Sigmoid colon (tissue), 6 donors: ENCODE measurements at regions not wholly inside any gene's neighbourhood (a gene's known extent, or its start where the extent isn't known, plus 50 kb on each side); places are given as distances from the start of the nearest gene placed in this dataset.

Source experiments
- DNase-seq: peaks from one replicate; pipeline ENCODE4 v3.0.0-alpha.2; 2019
- H3K27ac ChIP-seq, 4 donors: fragments of 200-600 bp; sonication (generic); one replicate each; pipeline ENCODE4 v1.5.1; 2016 to 2019; ENCODE audit warnings: mild to moderate bottlenecking in 1 of 4
- H3K27me3 ChIP-seq, 3 donors: fragments of 200-600 bp; sonication (generic); one replicate each; pipeline ENCODE4 v1.5.1; 2019; ENCODE audit warnings: mild to moderate bottlenecking in 1 of 3
- H3K36me3 ChIP-seq, 4 donors: fragments of 200-600 bp; sonication (generic); one replicate each; pipeline ENCODE4 v1.5.1; 2016 to 2019
- H3K4me1 ChIP-seq, 4 donors: fragments of 200-600 bp; sonication (generic); one replicate each; pipeline ENCODE4 v1.5.1; 2017 to 2019
- H3K4me3 ChIP-seq, 4 donors: fragments of 200-600 bp; sonication (generic); one replicate each; pipeline ENCODE4 v1.5.1; 2017 to 2019; ENCODE audit warnings: mild to moderate bottlenecking in 2 of 4, moderate library complexity in 1 of 4
- H3K9me3 ChIP-seq, 4 donors: fragments of 200-600 bp in 3 of 4; sonication (generic) in 3 of 4; one replicate each; pipeline versions ENCODE4 v1.5.1 to v1.6.1; 2013 to 2019
- CTCF ChIP-seq, 4 experiments: fragments of 450-650 bp in 3 of 4; fragments of 200-600 bp in 1 of 4; IDR thresholded peaks; one replicate each; pipeline ENCODE4 v1.5.1; 2016 to 2019; ENCODE audit warnings: antibody characterized with exemption in 4 of 4, mild to moderate bottlenecking in 3 of 4, moderate library complexity in 2 of 4
- EP300 ChIP-seq, 4 donors: sonication (generic); formaldehyde crosslinking; IDR thresholded peaks; one replicate each; pipeline ENCODE4 v1.6.1; 2017; ENCODE audit warnings: antibody characterized with exemption in 4 of 4
- POLR2A ChIP-seq, 2 donors: fragments of 450-650 bp; IDR thresholded peaks; one replicate each; pipeline ENCODE4 v1.6.1; 2016; ENCODE audit warnings: antibody characterized with exemption in 2 of 2, mild to moderate bottlenecking in 2 of 2, moderate library complexity in 2 of 2
- POLR2AphosphoS5 ChIP-seq, 4 donors: sonication (generic); formaldehyde crosslinking; IDR thresholded peaks; one replicate each; pipeline ENCODE4 v1.6.1; 2017; ENCODE audit warnings: antibody characterized with exemption in 4 of 4
- WGBS, 2 donors: extraction: QIAGEN DNeasy Blood & Tissue Kit; methylation state at CpG; one replicate each; pipeline ENCODE4 v1.1.7; 2013; 5-methylcytosine and 5-hydroxymethylcytosine counted together
- intact Hi-C: fragments of 100-400 bp; cut with DNase I; formaldehyde crosslinking; loops from one replicate; pipeline ENCODE4 v1.15.1; 2023
- donor health status: healthy with polysubstance abuse.
- donor health status: healthy.

GRCh38 chr7:119665796-119666195 lies 607.2 kb upstream of the KCND2 start:
- H3K4me3 ChIP-seq, result no peak overlapping the region
- no peaks in the 10 kb centered on the region for H3K36me3 ChIP-seq
- intact Hi-C loops, result no loop called here
- no peak overlapping the region for H3K27ac ChIP-seq
- no peaks in the 10 kb centered on the region for H3K27me3 ChIP-seq
- no peak for DNase-seq
- peaks cover 0 to 2% (median 0%) of the 10 kb centered on the region in 4 donors for H3K9me3 ChIP-seq
- no peaks in the 10 kb centered on the region for H3K4me1 ChIP-seq
- TF ChIP-seq POLR2AphosphoS5 (IDR thresholded peaks at IDR 0.05) (no peak), POLR2A (IDR thresholded peaks at IDR 0.05) (no peak)

- WGBS, 2 donors, result 51 to 72% methylated on average over 2 of the region's 2 CpGs
- Histone ChIP-seq H3K4me3 (no peak overlapping the region), H3K27ac (no peak overlapping the region), H3K36me3 (no peaks in the 10 kb centered on the region), H3K27me3 (no peaks in the 10 kb centered on the region), H3K9me3 (no peaks in the 10 kb centered on the region), H3K4me1 (no peaks in the 10 kb centered on the region)
- DNase-seq, result no peak
- no peak for TF ChIP-seq POLR2A (IDR thresholded peaks at IDR 0.05)
- TF ChIP-seq EP300 (IDR thresholded peaks at IDR 0.05), result no peak
- no peak for TF ChIP-seq POLR2AphosphoS5 (IDR thresholded peaks at IDR 0.05)
- no peak for TF ChIP-seq CTCF (IDR thresholded peaks at IDR 0.05)
- intact Hi-C loops, result no loop called here
Observed at GRCh38 chr7:119681336-119681735, 591.6 kb upstream of the KCND2 start.

GRCh38 chr7:119684763-119685162 lies 588.2 kb upstream of the KCND2 start:
- Histone ChIP-seq H3K4me3 (no peak overlapping the region), H3K36me3 (no peaks in the 10 kb centered on the region), H3K27ac (no peak overlapping the region), H3K27me3 (no peaks in the 10 kb centered on the region), H3K9me3 (no peaks in the 10 kb centered on the region), H3K4me1 (no peaks in the 10 kb centered on the region)
- intact Hi-C loops, result no loop called here
- DNase-seq, result no peak
- TF ChIP-seq POLR2A (IDR thresholded peaks at IDR 0.05), result no peak
- TF ChIP-seq CTCF (IDR thresholded peaks at IDR 0.05), result no peak
- no peak for TF ChIP-seq POLR2AphosphoS5 (IDR thresholded peaks at IDR 0.05)
- TF ChIP-seq EP300 (IDR thresholded peaks at IDR 0.05), result no peak

- no peaks in the 10 kb centered on the region for H3K27me3 ChIP-seq
- WGBS, 2 donors, result 57 to 74% methylated on average over 2 of the region's 2 CpGs
- TF ChIP-seq CTCF (IDR thresholded peaks at IDR 0.05), result no peak
- TF ChIP-seq POLR2AphosphoS5 (IDR thresholded peaks at IDR 0.05), result no peak
- no peak for TF ChIP-seq EP300 (IDR thresholded peaks at IDR 0.05)
- H3K27ac ChIP-seq, result no peak overlapping the region
- no peak for DNase-seq
- no peak overlapping the region for H3K4me3 ChIP-seq
- no peaks in the 10 kb centered on the region for H3K9me3 ChIP-seq
- intact Hi-C loops, result no loop called here
- no peaks in the 10 kb centered on the region for H3K36me3 ChIP-seq
- H3K4me1 ChIP-seq, result no peaks in the 10 kb centered on the region
Observed at GRCh38 chr7:119685906-119686305, 587.1 kb upstream of the KCND2 start.

- Histone ChIP-seq H3K27ac (no peak overlapping the region), H3K9me3 (peaks cover 0 to under 1% (median 0%) of the 10 kb centered on the region in 4 donors), H3K27me3 (no peaks in the 10 kb centered on the region), H3K36me3 (no peaks in the 10 kb centered on the region), H3K4me1 (no peaks in the 10 kb centered on the region), H3K4me3 (no peak overlapping the region)
- TF ChIP-seq POLR2AphosphoS5 (IDR thresholded peaks at IDR 0.05), result no peak
- TF ChIP-seq EP300 (IDR thresholded peaks at IDR 0.05), result no peak
- no peak for TF ChIP-seq POLR2A (IDR thresholded peaks at IDR 0.05)
- no peak for TF ChIP-seq CTCF (IDR thresholded peaks at IDR 0.05)
- intact Hi-C loops, result no loop called here
- no peak for DNase-seq
- 70 to 84% methylated on average over 2 of the region's 2 CpGs for WGBS, 2 donors
Observed at GRCh38 chr7:119688831-119689230, 584.1 kb upstream of the KCND2 start.
